ENCODE measurements at regions not wholly inside any gene's neighbourhood (a gene's known extent, or its start where the extent isn't known, plus 50 kb on each side); places are given as distances from the start of the nearest gene placed in this dataset.
"Not testable (repeated sequence)": the region's sequence is repeated elsewhere in the genome, so short reads cannot be mapped to it uniquely, and the experiment has no call there.

GRCh38 chr2:111439237-111439636, 318.5 kb downstream of the BCL2L11 start:
- not testable (repeated sequence) for H3K4me3 ChIP-seq (replicated peaks; ENCODE audit: insufficient read depth, low read length); H3K27ac ChIP-seq (replicated peaks); H3K27me3 ChIP-seq (ENCODE audit: insufficient read depth, poor library complexity, severe bottlenecking); DNase-seq (ENCODE audit: low read depth in 1 of 2, low spot score in 1 of 2)

DNA sequence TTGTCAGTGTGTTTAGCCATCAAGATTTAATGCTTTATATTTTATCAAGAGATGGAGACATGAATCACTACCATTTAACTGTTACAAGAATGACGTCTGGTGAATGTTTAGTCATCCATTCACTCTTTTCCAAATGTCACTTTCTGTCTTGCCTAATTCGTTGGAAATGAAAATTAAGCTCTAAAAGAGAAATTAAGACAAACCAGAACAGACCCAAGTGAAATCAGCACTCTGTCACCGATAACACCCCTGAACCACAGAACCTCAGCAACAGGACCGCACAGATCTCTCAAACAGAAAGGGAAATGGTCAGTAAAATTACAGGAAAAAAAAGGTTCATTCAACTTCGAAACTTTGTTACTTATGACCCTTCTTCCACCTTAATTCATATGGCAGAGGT, 320.9 kb downstream of the BCL2L11 start:
- DNase-seq (ENCODE audit: low read depth in 1 of 2, low spot score in 1 of 2); H3K27me3 ChIP-seq (ENCODE audit: insufficient read depth, poor library complexity, severe bottlenecking); H3K27ac ChIP-seq (replicated peaks); H3K4me3 ChIP-seq (replicated peaks; ENCODE audit: insufficient read depth, low read length): not testable (repeated sequence)

GRCh38 chr2:111442767-111443454, 322.2 kb downstream of the BCL2L11 start:
- DNase-seq (ENCODE audit: low read depth in 1 of 2, low spot score in 1 of 2); H3K27ac ChIP-seq (replicated peaks); H3K27me3 ChIP-seq (ENCODE audit: insufficient read depth, poor library complexity, severe bottlenecking); H3K4me3 ChIP-seq (replicated peaks; ENCODE audit: insufficient read depth, low read length): not testable (repeated sequence)

- DNase-seq (ENCODE audit: low read depth in 1 of 2, low spot score in 1 of 2); H3K4me3 ChIP-seq (replicated peaks; ENCODE audit: insufficient read depth, low read length); H3K27ac ChIP-seq (replicated peaks); H3K27me3 ChIP-seq (ENCODE audit: insufficient read depth, poor library complexity, severe bottlenecking): not testable (repeated sequence)
Measured at GRCh38 chr2:111444516-111444915, 323.8 kb downstream of the BCL2L11 start.

DNA sequence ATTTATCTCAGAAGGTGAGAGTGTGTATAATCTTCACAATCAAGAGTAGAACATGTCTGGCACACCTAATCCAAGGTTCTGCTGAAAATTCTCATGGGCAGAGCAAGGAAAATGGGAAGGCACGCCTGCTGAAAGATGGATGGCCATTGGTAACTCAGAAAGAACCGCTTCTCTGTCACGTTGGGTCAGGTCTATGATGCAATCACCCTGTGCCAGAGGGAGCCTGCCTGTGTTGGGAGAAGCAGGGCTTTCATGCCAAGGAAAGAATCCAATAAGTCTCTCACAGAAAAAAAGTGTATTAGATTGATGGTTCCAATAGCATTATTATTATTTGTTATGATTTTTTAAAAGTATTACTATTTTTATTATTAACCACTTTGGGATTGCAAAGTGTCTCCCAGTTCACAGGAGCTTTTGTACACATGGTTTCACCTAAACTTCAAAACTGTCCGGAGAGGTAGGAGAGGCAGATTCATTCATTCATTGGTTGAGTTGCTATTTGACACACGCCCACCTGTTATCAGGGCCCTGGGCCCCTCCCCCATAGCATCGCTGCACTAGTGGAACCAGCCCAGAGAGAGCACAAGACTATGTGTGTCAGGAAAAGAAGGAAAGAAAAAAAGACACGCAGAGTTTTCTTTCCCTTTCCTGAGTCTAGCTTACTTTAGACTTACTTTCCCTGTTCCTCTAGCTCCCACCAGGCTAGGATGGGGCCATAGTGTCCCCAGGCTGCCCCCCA, 324.6 kb downstream of the BCL2L11 start:
- not testable (repeated sequence) for H3K4me3 ChIP-seq (replicated peaks; ENCODE audit: insufficient read depth, low read length); DNase-seq (ENCODE audit: low read depth in 1 of 2, low spot score in 1 of 2); H3K27me3 ChIP-seq (ENCODE audit: insufficient read depth, poor library complexity, severe bottlenecking); H3K27ac ChIP-seq (replicated peaks)

- not testable (repeated sequence) for H3K4me3 ChIP-seq (replicated peaks; ENCODE audit: insufficient read depth, low read length); H3K27ac ChIP-seq (replicated peaks); DNase-seq (ENCODE audit: low read depth in 1 of 2, low spot score in 1 of 2); H3K27me3 ChIP-seq (ENCODE audit: insufficient read depth, poor library complexity, severe bottlenecking)
Measured at GRCh38 chr2:111445941-111446340, 325.2 kb downstream of the BCL2L11 start.

DNA sequence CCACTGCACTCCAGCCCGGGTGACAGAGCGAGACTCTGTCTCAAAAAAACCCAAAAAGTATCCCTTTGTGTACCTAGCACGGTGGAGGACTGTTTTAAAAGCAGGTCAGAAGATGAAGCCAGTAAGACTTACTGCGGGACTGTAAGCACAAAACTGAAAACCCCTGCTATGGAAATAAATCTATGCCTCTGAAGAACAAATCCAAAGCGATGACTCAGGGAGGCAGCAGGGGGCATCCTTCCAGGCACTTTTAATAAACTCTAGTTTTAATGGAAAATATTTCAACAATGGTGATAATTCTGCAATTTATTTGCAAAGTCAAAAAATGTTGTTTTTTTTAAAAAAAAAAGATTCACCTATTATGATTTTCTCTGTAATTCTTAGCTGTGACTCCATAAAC, 326.8 kb downstream of the BCL2L11 start:
- H3K4me3 ChIP-seq (replicated peaks; ENCODE audit: insufficient read depth, low read length); DNase-seq (ENCODE audit: low read depth in 1 of 2, low spot score in 1 of 2); H3K27me3 ChIP-seq (ENCODE audit: insufficient read depth, poor library complexity, severe bottlenecking); H3K27ac ChIP-seq (replicated peaks): not testable (repeated sequence)

DNA sequence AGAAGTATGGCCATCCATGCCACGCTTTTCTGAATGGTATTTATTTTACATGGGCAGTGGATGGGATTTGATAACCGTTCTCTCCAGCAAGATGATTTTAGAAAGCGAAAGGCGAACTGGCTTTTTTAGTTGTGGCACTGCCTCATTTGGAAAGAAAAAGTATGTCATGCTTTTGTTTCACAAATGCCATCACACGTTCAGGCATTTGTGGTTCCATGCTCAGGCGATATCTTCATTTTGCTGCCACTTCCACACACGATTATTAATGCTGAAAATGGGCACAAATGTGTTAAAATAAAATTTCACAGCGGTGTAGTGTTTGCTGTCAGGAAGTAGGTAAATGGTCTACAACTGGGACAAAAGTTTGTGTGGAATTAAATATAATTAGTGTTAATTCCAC, 328.1 kb downstream of the BCL2L11 start:
- not testable (repeated sequence) for H3K4me3 ChIP-seq (replicated peaks; ENCODE audit: insufficient read depth, low read length); H3K27ac ChIP-seq (replicated peaks); DNase-seq (ENCODE audit: low read depth in 1 of 2, low spot score in 1 of 2); H3K27me3 ChIP-seq (ENCODE audit: insufficient read depth, poor library complexity, severe bottlenecking)

GRCh38 chr2:111450526-111450925, 329.8 kb downstream of the BCL2L11 start:
- not testable (repeated sequence) for H3K27me3 ChIP-seq (ENCODE audit: insufficient read depth, poor library complexity, severe bottlenecking); H3K27ac ChIP-seq (replicated peaks); H3K4me3 ChIP-seq (replicated peaks; ENCODE audit: insufficient read depth, low read length); DNase-seq (ENCODE audit: low read depth in 1 of 2, low spot score in 1 of 2)

DNA sequence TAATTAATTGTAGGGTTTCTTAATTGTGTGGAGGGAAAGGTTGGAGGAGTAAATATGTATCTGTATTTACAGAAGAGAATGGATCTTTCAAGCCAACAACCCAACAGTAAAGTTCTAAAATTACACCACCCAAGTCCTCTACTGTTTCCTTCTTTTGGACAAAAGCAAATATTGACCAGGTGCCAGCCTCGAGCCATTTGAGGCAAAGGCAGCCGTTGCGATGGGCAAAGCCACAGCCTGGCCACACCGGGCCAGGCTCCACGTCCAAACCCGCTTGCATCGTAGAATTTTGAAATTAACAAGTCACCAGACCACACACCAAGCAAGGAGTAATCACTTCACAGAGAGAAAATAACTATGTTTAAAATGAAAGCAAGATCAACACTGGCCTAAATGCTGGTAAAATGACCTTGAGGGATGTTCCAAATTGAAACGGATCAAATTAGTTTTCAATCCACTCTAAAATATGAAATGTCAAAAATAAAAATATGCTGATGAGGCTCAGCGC, 331.0 kb downstream of the BCL2L11 start:
- not testable (repeated sequence) for DNase-seq (ENCODE audit: low read depth in 1 of 2, low spot score in 1 of 2); H3K4me3 ChIP-seq (replicated peaks; ENCODE audit: insufficient read depth, low read length); H3K27me3 ChIP-seq (ENCODE audit: insufficient read depth, poor library complexity, severe bottlenecking); H3K27ac ChIP-seq (replicated peaks)

DNA sequence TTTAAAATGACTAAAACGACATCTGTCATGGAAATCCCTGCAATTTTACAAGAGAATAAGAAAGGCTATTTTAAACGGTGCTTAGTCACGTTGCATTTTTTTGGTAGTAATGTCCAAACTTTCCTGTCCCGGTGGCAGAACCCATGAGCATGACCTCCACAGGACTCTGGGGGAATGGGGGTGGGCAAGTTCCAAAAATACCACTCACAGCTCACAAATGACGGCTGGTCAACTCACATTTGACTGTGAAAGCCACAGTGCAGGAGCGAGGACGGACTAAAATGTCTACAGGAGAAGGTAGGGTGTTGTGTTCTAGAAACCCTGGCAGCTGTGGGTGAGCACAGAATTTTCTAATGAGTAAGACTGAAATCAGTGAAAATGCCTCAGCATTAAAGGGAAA, 331.5 kb downstream of the BCL2L11 start:
- not testable (repeated sequence) for H3K27ac ChIP-seq (replicated peaks); H3K27me3 ChIP-seq (ENCODE audit: insufficient read depth, poor library complexity, severe bottlenecking); DNase-seq (ENCODE audit: low read depth in 1 of 2, low spot score in 1 of 2); H3K4me3 ChIP-seq (replicated peaks; ENCODE audit: insufficient read depth, low read length)

- H3K4me3 ChIP-seq (replicated peaks; ENCODE audit: insufficient read depth, low read length); H3K27me3 ChIP-seq (ENCODE audit: insufficient read depth, poor library complexity, severe bottlenecking); H3K27ac ChIP-seq (replicated peaks); DNase-seq (ENCODE audit: low read depth in 1 of 2, low spot score in 1 of 2): not testable (repeated sequence)
Measured at GRCh38 chr2:111453308-111453707, 332.6 kb downstream of the BCL2L11 start.

DNA sequence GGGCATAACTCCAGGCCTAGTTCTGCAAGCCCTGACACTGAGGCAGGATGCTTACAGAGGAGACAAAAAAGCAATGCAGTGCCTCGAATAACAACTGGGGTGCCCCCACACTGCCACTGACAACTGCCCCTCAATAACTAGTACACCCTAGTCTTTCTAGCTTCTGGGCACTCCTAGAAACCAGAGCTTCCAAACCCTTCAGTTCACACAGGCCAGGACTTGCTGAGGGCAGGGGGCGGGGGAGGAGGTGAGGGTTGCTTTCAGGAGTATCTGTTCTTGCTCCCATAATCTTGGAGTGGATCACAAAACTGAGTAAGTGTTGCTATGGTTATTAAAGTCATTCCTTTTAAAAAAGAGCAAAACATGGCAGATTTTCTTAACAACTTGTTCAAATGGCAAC, 333.1 kb downstream of the BCL2L11 start:
- H3K27me3 ChIP-seq (ENCODE audit: insufficient read depth, poor library complexity, severe bottlenecking); DNase-seq (ENCODE audit: low read depth in 1 of 2, low spot score in 1 of 2); H3K27ac ChIP-seq (replicated peaks); H3K4me3 ChIP-seq (replicated peaks; ENCODE audit: insufficient read depth, low read length): not testable (repeated sequence)

- not testable (repeated sequence) for H3K4me3 ChIP-seq (replicated peaks; ENCODE audit: insufficient read depth, low read length); H3K27ac ChIP-seq (replicated peaks); H3K27me3 ChIP-seq (ENCODE audit: insufficient read depth, poor library complexity, severe bottlenecking)
- peak; percentile 60 to 73 for DNase-seq (ENCODE audit: low read depth in 1 of 2, low spot score in 1 of 2)
Measured at GRCh38 chr2:111454404-111454803, 333.7 kb downstream of the BCL2L11 start.
